Neural progenitor cell (in vitro differentiated cells): ENCODE measurements at regions not wholly inside any gene's neighbourhood (a gene's known extent, or its start where the extent isn't known, plus 50 kb on each side); places are given as distances from the start of the nearest gene placed in this dataset.

ENCODE experiments used
- DNase-seq: peaks from one replicate; pipeline ENCODE4 v3.0.0-alpha.2; 2016; ENCODE audit warnings: low spot score
- H2AFZ ChIP-seq: fragments of 200-600 bp; sonication (generic); replicated peaks from 2 replicates; pipeline ENCODE4 v1.6.1; 2016; ENCODE audit warnings: antibody characterized with exemption
- H3F3A ChIP-seq: fragments of 200-600 bp; sonication (generic); 2 replicates; pipeline ENCODE4 v1.6.1; 2016; ENCODE audit warnings: antibody characterized with exemption, low read depth
- H3K27ac ChIP-seq: fragments of 200-600 bp; sonication (generic); 2 replicates; pipeline ENCODE4 v1.5.1; 2016; ENCODE audit warnings: mild to moderate bottlenecking
- H3K27me3 ChIP-seq: fragments of 200-600 bp; sonication (generic); 2 replicates; pipeline ENCODE4 v1.6.1; 2016; ENCODE audit warnings: mild to moderate bottlenecking, moderate library complexity
- H3K36me3 ChIP-seq: fragments of 200-600 bp; sonication (generic); 2 replicates; pipeline ENCODE4 v1.5.1; 2016
- H3K4me1 ChIP-seq: fragments of 200-600 bp; sonication (generic); 2 replicates; pipeline ENCODE4 v1.6.1; 2016; ENCODE audit warnings: mixed run types
- H3K4me2 ChIP-seq: fragments of 200-600 bp; sonication (generic); 2 replicates; pipeline ENCODE4 v1.6.1; 2016
- H3K4me3 ChIP-seq: fragments of 200-600 bp; sonication (generic); 2 replicates; pipeline ENCODE4 v1.5.1; 2016
- H3K79me2 ChIP-seq: fragments of 200-600 bp; sonication (generic); 2 replicates; pipeline ENCODE4 v1.6.1; 2016; ENCODE audit warnings: low read depth
- H3K9ac ChIP-seq: fragments of 200-600 bp; sonication (generic); 2 replicates; pipeline ENCODE4 v1.6.1; 2016
- H3K9me3 ChIP-seq: fragments of 200-600 bp; sonication (generic); 2 replicates; pipeline ENCODE4 v1.5.1; 2016; ENCODE audit warnings: low read depth
- H4K20me1 ChIP-seq: fragments of 200-600 bp; sonication (generic); 2 replicates; pipeline ENCODE4 v1.6.1; 2016; ENCODE audit warnings: low read depth
- H3K27ac Mint-ChIP-seq: 3 replicates; pipeline ENCODE4 v1.8.0; 2021; ENCODE audit warnings: mixed read lengths
- H3K27me3 Mint-ChIP-seq: 2 replicates; pipeline ENCODE4 v1.8.0; 2022; ENCODE audit warnings: low read depth, mild to moderate bottlenecking, inconsistent platforms, moderate library complexity, mixed read lengths; ENCODE audit not compliant: insufficient read depth
- H3K36me3 Mint-ChIP-seq: 3 replicates; pipeline ENCODE4 v1.8.0; 2021; ENCODE audit warnings: mixed read lengths
- H3K4me1 Mint-ChIP-seq: 3 replicates; pipeline ENCODE4 v1.8.0; 2021; ENCODE audit warnings: mixed read lengths
- H3K4me3 Mint-ChIP-seq: 3 replicates; pipeline ENCODE4 v1.8.0; 2021; ENCODE audit warnings: mild to moderate bottlenecking, moderate library complexity, mixed read lengths
- H3K9me3 Mint-ChIP-seq: 3 replicates; pipeline ENCODE4 v1.8.0; 2020; ENCODE audit warnings: mixed read lengths
- CTCF ChIP-seq: fragments of 200-600 bp; sonication (generic); IDR thresholded peaks from 2 replicates; pipeline ENCODE4 v1.5.1; 2017; ENCODE audit warnings: antibody characterized with exemption, mild to moderate bottlenecking
- EZH2 ChIP-seq: fragments of 200-600 bp; sonication (generic); IDR thresholded peaks from 2 replicates; pipeline ENCODE4 v1.6.1; 2017; ENCODE audit warnings: antibody characterized with exemption, mild to moderate bottlenecking, moderate library complexity
- EZH2phosphoT487 ChIP-seq: fragments of 200-600 bp; sonication (generic); IDR thresholded peaks from 2 replicates; pipeline ENCODE4 v1.6.1; 2017; ENCODE audit warnings: antibody characterized with exemption

DNA sequence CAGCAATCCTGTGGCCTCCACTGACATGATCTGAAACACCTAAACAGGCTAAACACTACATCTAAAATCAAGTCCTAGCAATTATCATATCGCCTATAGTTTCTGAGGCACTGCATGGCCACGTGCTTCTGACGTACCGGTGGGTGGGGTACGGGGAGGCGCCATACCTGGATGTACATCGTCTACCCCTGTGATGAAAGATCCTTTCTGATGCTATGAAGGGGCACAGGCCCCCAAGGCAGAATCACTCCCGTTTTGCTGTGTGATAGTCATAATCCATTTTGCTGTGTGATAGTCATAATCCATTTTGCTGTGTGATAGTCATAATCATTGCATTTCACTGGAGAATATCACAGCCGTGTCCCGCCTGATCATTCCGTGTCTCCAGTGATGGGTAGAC, 118.7 kb upstream of the SOX1 start:
- Histone ChIP-seq H3K79me2 (no peaks in the 10 kb centered on the region), H3F3A (no peaks in the 10 kb centered on the region), H3K9ac (no peak overlapping the region), H3K4me3 (no peak overlapping the region), H3K36me3 (no peaks in the 10 kb centered on the region), H3K9me3 (no peaks in the 10 kb centered on the region), H3K4me1 (no peaks in the 10 kb centered on the region), H3K4me2 (no peak overlapping the region), H2AFZ (no peak overlapping the region), H3K27me3 (no peaks in the 10 kb centered on the region), H4K20me1 (no peaks in the 10 kb centered on the region), H3K27ac (no peak overlapping the region)
- no peak for DNase-seq
- H3K36me3 Mint-ChIP-seq = peaks cover 7% of the 10 kb centered on the region
- no peak for TF ChIP-seq CTCF
- no peak for TF ChIP-seq EZH2phosphoT487
- TF ChIP-seq EZH2 = no peak
- peaks cover 3% of the 10 kb centered on the region for H3K4me1 Mint-ChIP-seq
- peaks cover 19% of the 10 kb centered on the region for H3K9me3 Mint-ChIP-seq
- H3K4me3 Mint-ChIP-seq = no peak overlapping the region
- H3K27me3 Mint-ChIP-seq = peaks cover 32% of the 10 kb centered on the region
- H3K27ac Mint-ChIP-seq = no peak overlapping the region

DNA sequence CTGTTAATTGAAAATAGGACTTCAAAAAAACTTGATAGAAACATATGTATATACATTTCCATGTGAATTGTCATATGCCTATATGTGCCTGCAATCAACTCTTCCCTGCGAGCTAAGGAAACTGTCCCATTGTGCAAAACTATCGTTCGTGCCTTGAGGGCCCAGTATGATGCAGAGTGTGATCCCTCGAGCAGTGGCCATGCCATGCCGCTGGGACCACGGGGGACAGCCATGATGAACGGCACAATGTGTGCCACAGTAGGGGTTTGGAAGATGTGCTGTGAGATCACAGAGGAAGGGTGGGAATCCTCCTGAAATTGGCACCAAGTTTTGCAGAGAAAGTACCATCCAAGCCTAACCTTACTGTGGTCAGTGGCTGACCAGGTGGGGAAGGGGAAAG, 118.1 kb upstream of the SOX1 start:
- Mint-ChIP-seq H3K9me3 (peaks cover 19% of the 10 kb centered on the region), H3K27me3 (peaks cover 32% of the 10 kb centered on the region), H3K4me1 (peaks cover 3% of the 10 kb centered on the region), H3K27ac (no peak overlapping the region), H3K4me3 (no peak overlapping the region), H3K36me3 (peaks cover 7% of the 10 kb centered on the region)
- Histone ChIP-seq H3K4me1 (no peaks in the 10 kb centered on the region), H3K27ac (no peak overlapping the region), H4K20me1 (no peaks in the 10 kb centered on the region), H3F3A (no peaks in the 10 kb centered on the region), H3K9ac (no peak overlapping the region), H3K27me3 (no peaks in the 10 kb centered on the region), H3K4me3 (no peak overlapping the region), H3K36me3 (no peaks in the 10 kb centered on the region), H3K9me3 (no peaks in the 10 kb centered on the region), H3K79me2 (no peaks in the 10 kb centered on the region), H2AFZ (no peak overlapping the region), H3K4me2 (no peak overlapping the region)
- no peak for TF ChIP-seq CTCF
- no peak for TF ChIP-seq EZH2phosphoT487
- TF ChIP-seq EZH2 = no peak
- no peak for DNase-seq

DNA sequence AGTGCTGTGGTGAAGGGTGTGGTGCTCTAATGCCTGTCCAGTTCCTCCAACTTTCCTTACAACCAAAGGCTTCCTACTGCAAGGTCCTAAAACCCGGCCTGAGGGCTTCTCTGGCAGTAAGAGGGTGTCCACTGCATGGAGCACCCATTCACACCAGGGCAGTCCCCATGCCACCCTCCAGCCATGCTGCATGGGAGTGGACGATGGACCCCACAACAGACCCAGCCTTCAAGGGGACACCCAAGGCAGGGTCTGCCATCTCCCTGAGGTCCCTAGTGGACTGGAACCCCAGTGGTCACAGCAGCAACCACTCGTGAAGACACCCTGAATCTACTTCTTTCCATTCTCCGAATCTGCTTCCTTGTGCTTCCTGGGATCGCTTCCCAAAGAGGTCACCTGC, 117.6 kb upstream of the SOX1 start:
- Mint-ChIP-seq H3K4me3 (no peak overlapping the region), H3K27me3 (peaks cover 30% of the 10 kb centered on the region), H3K4me1 (peaks cover 3% of the 10 kb centered on the region), H3K27ac (no peak overlapping the region), H3K9me3 (peaks cover 19% of the 10 kb centered on the region), H3K36me3 (peaks cover 7% of the 10 kb centered on the region)
- Histone ChIP-seq H3K4me1 (no peaks in the 10 kb centered on the region), H3K4me3 (no peak overlapping the region), H2AFZ (no peak overlapping the region), H3K79me2 (no peaks in the 10 kb centered on the region), H3K4me2 (no peak overlapping the region), H3K36me3 (no peaks in the 10 kb centered on the region), H3K9me3 (no peaks in the 10 kb centered on the region), H3F3A (no peaks in the 10 kb centered on the region), H3K27me3 (no peaks in the 10 kb centered on the region), H3K27ac (no peak overlapping the region), H4K20me1 (no peaks in the 10 kb centered on the region), H3K9ac (no peak overlapping the region)
- no peak for DNase-seq
- TF ChIP-seq EZH2 = no peak
- TF ChIP-seq CTCF = no peak
- TF ChIP-seq EZH2phosphoT487 = no peak

DNA sequence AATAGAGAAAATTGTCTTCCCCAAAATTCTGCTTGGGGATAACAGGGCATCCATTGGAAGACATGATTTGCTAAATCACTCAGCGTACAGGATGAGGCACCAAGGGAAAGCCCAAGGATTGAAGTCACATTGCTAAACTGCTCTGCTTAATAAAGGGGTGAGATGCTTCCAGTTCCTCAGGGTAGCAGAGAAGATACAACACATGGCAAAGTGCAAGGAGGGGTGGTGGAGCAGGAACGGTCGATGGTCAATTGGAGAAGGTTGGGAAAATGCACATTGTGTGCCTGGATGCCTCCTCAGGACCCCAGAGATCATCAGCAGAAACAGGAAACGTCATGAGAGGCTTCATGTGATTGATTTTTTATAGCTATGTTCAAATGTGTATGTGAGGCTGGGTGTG, 116.3 kb upstream of the SOX1 start:
- H4K20me1 ChIP-seq = no peaks in the 10 kb centered on the region
- no peaks in the 10 kb centered on the region for H3K27me3 ChIP-seq
- no peak overlapping the region for H3K4me3 ChIP-seq
- no peaks in the 10 kb centered on the region for H3K79me2 ChIP-seq
- peaks cover 11% of the 10 kb centered on the region for H3K4me1 Mint-ChIP-seq
- TF ChIP-seq CTCF (no peak), EZH2phosphoT487 (no peak), EZH2 (no peak)
- H3K4me3 Mint-ChIP-seq = peak overlapping the region; percentile 62
- H2AFZ ChIP-seq = no peak overlapping the region
- no peaks in the 10 kb centered on the region for H3K9me3 ChIP-seq
- H3K36me3 ChIP-seq = no peaks in the 10 kb centered on the region
- no peaks in the 10 kb centered on the region for H3F3A ChIP-seq
- H3K27ac ChIP-seq = no peak overlapping the region
- H3K27me3 Mint-ChIP-seq = peaks cover 30% of the 10 kb centered on the region
- no peak overlapping the region for H3K27ac Mint-ChIP-seq
- H3K9ac ChIP-seq = no peak overlapping the region
- no peak for DNase-seq
- peaks cover 23% of the 10 kb centered on the region for H3K9me3 Mint-ChIP-seq
- H3K4me2 ChIP-seq = no peak overlapping the region
- H3K4me1 ChIP-seq = no peaks in the 10 kb centered on the region
- peaks cover 7% of the 10 kb centered on the region for H3K36me3 Mint-ChIP-seq
